ENCODE measurements at regions not wholly inside any gene's neighbourhood (a gene's known extent, or its start where the extent isn't known, plus 50 kb on each side); places are given as distances from the start of the nearest gene placed in this dataset.

DNA sequence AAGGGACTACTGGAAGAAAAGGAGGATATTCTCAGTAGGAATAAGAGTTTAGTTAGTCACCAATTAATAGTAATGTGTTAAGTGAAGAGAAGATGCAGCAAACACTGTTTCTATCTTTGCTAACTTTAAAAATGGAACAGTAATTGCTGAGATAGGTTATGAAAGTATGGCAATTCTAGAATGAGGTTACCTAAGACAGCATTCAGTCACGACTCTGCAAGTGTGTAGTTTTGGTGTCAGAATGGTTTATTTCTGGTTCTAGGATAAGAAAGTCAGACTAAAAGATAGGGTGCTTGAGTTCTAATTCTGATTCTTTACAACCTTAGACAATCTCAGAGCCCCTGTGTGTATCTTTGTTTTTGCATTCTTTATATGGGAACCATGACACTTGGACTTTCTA, 138.1 kb downstream of the POU4F1 start:
- Histone ChIP-seq H3K4me3 (no peak overlapping the region), H3K36me3 (no peaks in the 10 kb centered on the region), H3K27ac (no peak overlapping the region), H3K9me3 (no peaks in the 10 kb centered on the region), H3K4me1 (no peaks in the 10 kb centered on the region), H3K27me3 (no peaks in the 10 kb centered on the region)
- intact Hi-C loops (cut with DNase I; ENCODE audit: low total_unique reads): no loop called here
- TF ChIP-seq POLR2AphosphoS5 (IDR thresholded peaks at IDR 0.05) (no peak), EP300 (IDR thresholded peaks at IDR 0.05) (no peak), POLR2A (IDR thresholded peaks at IDR 0.05) (no peak)
- TF ChIP-seq, protein P1, sequence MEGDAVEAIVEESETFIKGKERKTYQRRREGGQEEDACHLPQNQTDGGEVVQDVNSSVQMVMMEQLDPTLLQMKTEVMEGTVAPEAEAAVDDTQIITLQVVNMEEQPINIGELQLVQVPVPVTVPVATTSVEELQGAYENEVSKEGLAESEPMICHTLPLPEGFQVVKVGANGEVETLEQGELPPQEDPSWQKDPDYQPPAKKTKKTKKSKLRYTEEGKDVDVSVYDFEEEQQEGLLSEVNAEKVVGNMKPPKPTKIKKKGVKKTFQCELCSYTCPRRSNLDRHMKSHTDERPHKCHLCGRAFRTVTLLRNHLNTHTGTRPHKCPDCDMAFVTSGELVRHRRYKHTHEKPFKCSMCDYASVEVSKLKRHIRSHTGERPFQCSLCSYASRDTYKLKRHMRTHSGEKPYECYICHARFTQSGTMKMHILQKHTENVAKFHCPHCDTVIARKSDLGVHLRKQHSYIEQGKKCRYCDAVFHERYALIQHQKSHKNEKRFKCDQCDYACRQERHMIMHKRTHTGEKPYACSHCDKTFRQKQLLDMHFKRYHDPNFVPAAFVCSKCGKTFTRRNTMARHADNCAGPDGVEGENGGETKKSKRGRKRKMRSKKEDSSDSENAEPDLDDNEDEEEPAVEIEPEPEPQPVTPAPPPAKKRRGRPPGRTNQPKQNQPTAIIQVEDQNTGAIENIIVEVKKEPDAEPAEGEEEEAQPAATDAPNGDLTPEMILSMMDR (IDR thresholded peaks at IDR 0.05): no peak
- 61 to 80% (median 74%) methylated on average over 1 of the region's 1 CpG for WGBS, 5 donors
- DNase-seq: no peak

DNA sequence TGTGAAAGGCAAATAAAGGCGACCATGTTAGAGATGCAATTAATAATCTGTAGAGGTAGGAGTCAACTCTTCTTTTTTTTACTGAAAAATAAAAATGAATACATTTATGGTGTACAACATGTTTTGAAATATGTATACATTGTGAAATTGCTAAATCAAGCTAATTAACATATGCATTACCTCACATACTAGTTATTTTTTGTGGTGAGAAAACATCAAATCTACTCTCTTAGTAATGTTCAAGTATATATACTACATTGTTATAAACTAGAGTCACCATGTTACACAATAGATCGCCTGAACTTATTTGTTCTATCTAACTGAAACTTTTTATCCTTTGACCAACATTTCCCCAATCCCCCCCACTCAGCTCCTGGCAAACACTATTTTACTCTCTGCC, 143.2 kb downstream of the POU4F1 start:
- 73 to 93% (median 89%) methylated on average over 2 of the region's 2 CpGs for WGBS, 5 donors
- intact Hi-C loops (cut with DNase I; ENCODE audit: low total_unique reads): no loop called here
- DNase-seq: no peak
- Histone ChIP-seq H3K9me3 (no peaks in the 10 kb centered on the region), H3K36me3 (no peaks in the 10 kb centered on the region), H3K4me1 (no peaks in the 10 kb centered on the region), H3K27ac (no peak overlapping the region), H3K4me3 (no peak overlapping the region), H3K27me3 (no peaks in the 10 kb centered on the region)
- no peak for TF ChIP-seq POLR2AphosphoS5 (IDR thresholded peaks at IDR 0.05)
- no peak for TF ChIP-seq EP300 (IDR thresholded peaks at IDR 0.05)
- TF ChIP-seq, protein P1 (IDR thresholded peaks at IDR 0.05): no peak
- TF ChIP-seq POLR2A (IDR thresholded peaks at IDR 0.05): no peak

DNA sequence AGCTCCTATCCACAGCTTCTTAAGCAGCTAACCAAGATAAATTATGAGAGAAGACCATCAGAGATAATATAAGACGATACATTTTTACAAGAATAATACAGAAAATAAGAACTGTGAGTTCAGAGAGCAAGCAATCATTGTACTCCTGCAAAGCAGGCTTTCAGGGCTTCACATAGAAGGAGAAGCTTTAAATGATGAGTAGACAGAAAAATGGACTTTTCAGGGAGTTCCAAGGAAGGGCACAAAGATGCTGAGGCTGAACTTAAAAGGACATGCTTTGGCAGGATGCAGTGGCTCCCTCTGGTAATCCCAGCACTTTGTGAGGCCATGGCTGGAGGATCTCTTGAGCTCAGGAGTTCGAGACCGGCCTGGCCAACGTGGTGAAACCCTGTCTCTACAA, 159.5 kb downstream of the POU4F1 start:
- H3K4me3 ChIP-seq: no peak overlapping the region
- 65 to 87% (median 76%) methylated on average over 4 of the region's 4 CpGs for WGBS, 5 donors
- H3K36me3 ChIP-seq: no peaks in the 10 kb centered on the region
- intact Hi-C loops (cut with DNase I; ENCODE audit: low total_unique reads): no loop called here
- H3K27me3 ChIP-seq: no peaks in the 10 kb centered on the region
- no peak overlapping the region for H3K27ac ChIP-seq
- H3K9me3 ChIP-seq: no peaks in the 10 kb centered on the region
- no peaks in the 10 kb centered on the region for H3K4me1 ChIP-seq
- DNase-seq: no peak
- TF ChIP-seq POLR2AphosphoS5 (IDR thresholded peaks at IDR 0.05) (no peak), POLR2A (IDR thresholded peaks at IDR 0.05) (no peak), EP300 (IDR thresholded peaks at IDR 0.05) (no peak)
- TF ChIP-seq, protein P1 (IDR thresholded peaks at IDR 0.05): no peak

DNA sequence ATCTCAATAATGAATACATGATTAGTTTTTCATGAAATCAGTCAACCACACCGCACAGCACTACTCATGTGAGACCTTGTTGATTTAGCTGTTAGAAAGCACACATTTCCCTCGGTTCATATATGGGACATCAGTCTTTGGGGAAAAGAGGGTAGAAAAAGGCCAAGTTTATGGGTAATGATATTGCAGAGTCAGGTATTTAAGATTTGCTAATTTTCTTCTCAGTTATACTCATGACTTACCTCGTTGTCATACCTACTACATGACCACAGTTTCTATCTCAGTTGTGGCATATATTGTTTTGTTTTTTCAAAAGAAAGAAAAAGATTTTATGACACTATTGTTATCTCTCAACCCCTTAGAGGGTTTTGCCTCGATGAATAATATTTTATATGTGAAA, 165.6 kb downstream of the POU4F1 start:
- H3K27me3 ChIP-seq: no peaks in the 10 kb centered on the region
- TF ChIP-seq, protein P1 (IDR thresholded peaks at IDR 0.05): no peak
- no peak for TF ChIP-seq POLR2A (IDR thresholded peaks at IDR 0.05)
- H3K4me3 ChIP-seq: no peak overlapping the region
- WGBS, 5 donors: 28 to 43% (median 36%) methylated on average over 4 of the region's 4 CpGs
- intact Hi-C loops (cut with DNase I; ENCODE audit: low total_unique reads): no loop called here
- H3K4me1 ChIP-seq: no peaks in the 10 kb centered on the region
- no peaks in the 10 kb centered on the region for H3K36me3 ChIP-seq
- H3K9me3 ChIP-seq: no peaks in the 10 kb centered on the region
- no peak overlapping the region for H3K27ac ChIP-seq
- DNase-seq: no peak
